ENCODE measurements at regions not wholly inside any gene's neighbourhood (a gene's known extent, or its start where the extent isn't known, plus 50 kb on each side); places are given as distances from the start of the nearest gene placed in this dataset.

DNA sequence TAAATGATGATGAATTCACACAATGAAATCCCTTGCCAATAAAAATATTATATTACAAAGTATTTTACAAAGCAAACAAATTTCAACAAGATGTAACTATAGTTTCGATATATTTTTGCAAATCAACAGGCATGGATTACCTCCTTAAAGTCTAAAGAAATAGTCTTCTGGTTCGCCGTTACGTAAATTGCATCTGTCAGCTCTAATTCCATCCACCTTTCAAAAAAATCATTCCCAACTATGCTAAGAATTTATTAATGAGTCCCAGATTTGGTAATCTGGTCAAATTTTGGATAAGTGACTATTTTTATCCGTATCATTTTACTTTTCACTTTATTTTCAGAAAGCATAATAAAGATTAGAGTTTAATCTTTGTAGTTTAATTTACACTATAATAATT lies 1984.9 kb downstream of the EFNA5 start:
- TF ChIP-seq ARNT (IDR thresholded peaks at IDR 0.05): no peak
- no peak for TF ChIP-seq FOXK2 (IDR thresholded peaks at IDR 0.05)
- no peak for TF ChIP-seq ELF4 (IDR thresholded peaks at IDR 0.05)
- TF ChIP-seq PKNOX1 (IDR thresholded peaks at IDR 0.05): no peak
- TF ChIP-seq ZNF384 (IDR thresholded peaks at IDR 0.05): no peak
- no peak for TF ChIP-seq BHLHE40 (IDR thresholded peaks at IDR 0.05; ENCODE audit: borderline replicate concordance)

All from HEK293T (cell line).